ENCODE measurements at regions not wholly inside any gene's neighbourhood (a gene's known extent, or its start where the extent isn't known, plus 50 kb on each side); places are given as distances from the start of the nearest gene placed in this dataset.

- Histone ChIP-seq H3K4me1 (no peaks in the 10 kb centered on the region), H3K27me3 (ENCODE audit: low read depth) (peaks cover 11% of the 10 kb centered on the region), H3K9me3 (no peaks in the 10 kb centered on the region), H3K36me3 (no peaks in the 10 kb centered on the region), H3K27ac (no peak overlapping the region), H3K4me3 (no peak overlapping the region)
- ATAC-seq (no peak), DNase-seq (no peak)
- intact Hi-C loops (cut with DNase I) = no loop called here
- no peak for TF ChIP-seq CTCF (IDR thresholded peaks at IDR 0.05)
These were observed 155.9 kb downstream of the SHOX start for GRCh38 chrX:786441-786881.

GRCh38 chrX:784829-785228 is 154.2 kb downstream of the SHOX start:
- Histone ChIP-seq H3K9me3 (no peaks in the 10 kb centered on the region), H3K4me3 (no peak overlapping the region), H3K36me3 (no peaks in the 10 kb centered on the region), H3K27ac (no peak overlapping the region), H3K27me3 (ENCODE audit: low read depth) (no peaks in the 10 kb centered on the region), H3K4me1 (no peaks in the 10 kb centered on the region)
- intact Hi-C loops (cut with DNase I) = no loop called here
- no peak for ATAC-seq
- TF ChIP-seq CTCF (IDR thresholded peaks at IDR 0.05) = no peak
- no peak for DNase-seq

GRCh38 chrX:781224-782204 is 150.9 kb downstream of the SHOX start:
- TF ChIP-seq CTCF (IDR thresholded peaks at IDR 0.05) = no peak
- intact Hi-C loops (cut with DNase I) = no loop called here
- no peak for DNase-seq

GRCh38 chrX:776529-777230 is 146.1 kb downstream of the SHOX start:
- ATAC-seq (no peak), DNase-seq (no peak)
- Histone ChIP-seq H3K4me3 (no peak overlapping the region), H3K27ac (no peak overlapping the region), H3K9me3 (no peaks in the 10 kb centered on the region), H3K4me1 (no peaks in the 10 kb centered on the region), H3K27me3 (ENCODE audit: low read depth) (no peaks in the 10 kb centered on the region), H3K36me3 (no peaks in the 10 kb centered on the region)
- TF ChIP-seq CTCF (IDR thresholded peaks at IDR 0.05) = no peak
- intact Hi-C loops (cut with DNase I) = no loop called here

More at GRCh38 chrX:781224-782204, 150.9 kb downstream of the SHOX start:
- no peaks in the 10 kb centered on the region for H3K27me3 ChIP-seq (ENCODE audit: low read depth)
- H3K27ac ChIP-seq = no peak overlapping the region
- H3K9me3 ChIP-seq = no peaks in the 10 kb centered on the region
- no peak overlapping the region for H3K4me3 ChIP-seq
- no peaks in the 10 kb centered on the region for H3K4me1 ChIP-seq
- no peaks in the 10 kb centered on the region for H3K36me3 ChIP-seq
- ATAC-seq = no peak

- intact Hi-C loops (cut with DNase I) = no loop called here
- H3K27me3 ChIP-seq (ENCODE audit: low read depth) = no peaks in the 10 kb centered on the region
These were observed 145.5 kb downstream of the SHOX start for GRCh38 chrX:776061-776460.

More at GRCh38 chrX:776061-776460, 145.5 kb downstream of the SHOX start:
- no peak overlapping the region for H3K27ac ChIP-seq
- H3K4me3 ChIP-seq = no peak overlapping the region
- H3K9me3 ChIP-seq = no peaks in the 10 kb centered on the region
- H3K36me3 ChIP-seq = no peaks in the 10 kb centered on the region
- no peak for TF ChIP-seq CTCF (IDR thresholded peaks at IDR 0.05)
- no peak for DNase-seq
- H3K4me1 ChIP-seq = no peaks in the 10 kb centered on the region
- ATAC-seq = no peak
